RWPE2 (cell line): ENCODE measurements at regions not wholly inside any gene's neighbourhood (a gene's known extent, or its start where the extent isn't known, plus 50 kb on each side); places are given as distances from the start of the nearest gene placed in this dataset.
A peak's percentile ranks its signal among the peaks of the same experiment; 100 is the strongest.

ENCODE experiments used
- ATAC-seq: fragments of 200-7000 bp; cut with Tn5 transposase; 3 replicates; pipeline ENCODE4 v1.9.1; 2021; ENCODE audit warnings: low read depth
- DNase-seq: peaks from one replicate; pipeline ENCODE4 v3.0.0-alpha.2; 2020; ENCODE audit warnings: low spot score
- H3K27ac ChIP-seq: fragments of 450-650 bp; 2 replicates; pipeline ENCODE4 v1.5.1; 2017; ENCODE audit warnings: mild to moderate bottlenecking; ENCODE audit not compliant: poor library complexity, severe bottlenecking
- H3K27me3 ChIP-seq: fragments of 250-450 bp; sonication (Bioruptor Pico); 2 replicates; pipeline ENCODE4 v1.5.1; 2021; ENCODE audit warnings: mild to moderate bottlenecking, moderate library complexity; ENCODE audit not compliant: insufficient read depth, poor library complexity, severe bottlenecking
- H3K36me3 ChIP-seq: fragments of 250-450 bp; sonication (Bioruptor Pico); 2 replicates; pipeline ENCODE4 v1.5.1; 2020; ENCODE audit warnings: low read depth, mild to moderate bottlenecking, moderate library complexity
- H3K4me1 ChIP-seq: fragments of 250-450 bp; sonication (Bioruptor Pico); 2 replicates; pipeline ENCODE4 v1.5.1; 2021; ENCODE audit warnings: mild to moderate bottlenecking, moderate library complexity; ENCODE audit not compliant: insufficient read depth, poor library complexity, severe bottlenecking
- H3K4me3 ChIP-seq: fragments of 250-450 bp; sonication (Bioruptor Pico); 2 replicates; pipeline ENCODE4 v1.5.1; 2021; ENCODE audit warnings: mild to moderate bottlenecking, moderate library complexity; ENCODE audit not compliant: severe bottlenecking
- H3K9me3 ChIP-seq: fragments of 250-450 bp; sonication (Bioruptor Pico); 2 replicates; pipeline ENCODE4 v1.5.1; 2021; ENCODE audit warnings: mild to moderate bottlenecking, moderate library complexity; ENCODE audit not compliant: severe bottlenecking
- TF ChIP-seq, protein P1 (sequence below): fragments of 450-650 bp; IDR thresholded peaks from one replicate; pipeline ENCODE4 v1.5.1; 2017; ENCODE audit warnings: mild to moderate bottlenecking, moderate library complexity; ENCODE audit not compliant: poor library complexity, severe bottlenecking

DNA sequence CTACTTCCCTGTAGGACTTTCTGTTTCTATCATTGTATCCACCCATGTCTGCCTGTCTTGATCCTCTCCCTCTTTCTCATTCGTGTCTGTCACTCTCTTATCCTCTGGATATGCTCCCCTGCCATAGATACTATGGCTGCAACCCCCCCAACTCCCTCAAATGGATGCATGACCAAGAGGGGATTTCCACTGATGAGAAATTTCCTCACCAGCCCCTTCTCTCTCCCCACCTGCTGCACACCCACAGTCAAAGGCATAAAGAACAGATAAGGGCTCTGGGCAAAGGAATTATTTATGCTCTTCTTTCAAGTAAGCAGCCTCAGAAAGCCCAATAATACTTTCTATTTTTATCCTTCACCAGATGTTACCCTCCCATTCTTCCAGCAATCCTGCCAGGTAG, 121.3 kb downstream of the FOXI3 start:
- ATAC-seq: no peak
- Histone ChIP-seq H3K4me1 (peaks cover 4% of the 10 kb centered on the region), H3K9me3 (no peaks in the 10 kb centered on the region), H3K36me3 (no peaks in the 10 kb centered on the region), H3K4me3 (no peak overlapping the region), H3K27me3 (peaks cover 29% of the 10 kb centered on the region), H3K27ac (no peak overlapping the region)
- no peak for DNase-seq
- TF ChIP-seq, protein P1, sequence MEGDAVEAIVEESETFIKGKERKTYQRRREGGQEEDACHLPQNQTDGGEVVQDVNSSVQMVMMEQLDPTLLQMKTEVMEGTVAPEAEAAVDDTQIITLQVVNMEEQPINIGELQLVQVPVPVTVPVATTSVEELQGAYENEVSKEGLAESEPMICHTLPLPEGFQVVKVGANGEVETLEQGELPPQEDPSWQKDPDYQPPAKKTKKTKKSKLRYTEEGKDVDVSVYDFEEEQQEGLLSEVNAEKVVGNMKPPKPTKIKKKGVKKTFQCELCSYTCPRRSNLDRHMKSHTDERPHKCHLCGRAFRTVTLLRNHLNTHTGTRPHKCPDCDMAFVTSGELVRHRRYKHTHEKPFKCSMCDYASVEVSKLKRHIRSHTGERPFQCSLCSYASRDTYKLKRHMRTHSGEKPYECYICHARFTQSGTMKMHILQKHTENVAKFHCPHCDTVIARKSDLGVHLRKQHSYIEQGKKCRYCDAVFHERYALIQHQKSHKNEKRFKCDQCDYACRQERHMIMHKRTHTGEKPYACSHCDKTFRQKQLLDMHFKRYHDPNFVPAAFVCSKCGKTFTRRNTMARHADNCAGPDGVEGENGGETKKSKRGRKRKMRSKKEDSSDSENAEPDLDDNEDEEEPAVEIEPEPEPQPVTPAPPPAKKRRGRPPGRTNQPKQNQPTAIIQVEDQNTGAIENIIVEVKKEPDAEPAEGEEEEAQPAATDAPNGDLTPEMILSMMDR: no peak

DNA sequence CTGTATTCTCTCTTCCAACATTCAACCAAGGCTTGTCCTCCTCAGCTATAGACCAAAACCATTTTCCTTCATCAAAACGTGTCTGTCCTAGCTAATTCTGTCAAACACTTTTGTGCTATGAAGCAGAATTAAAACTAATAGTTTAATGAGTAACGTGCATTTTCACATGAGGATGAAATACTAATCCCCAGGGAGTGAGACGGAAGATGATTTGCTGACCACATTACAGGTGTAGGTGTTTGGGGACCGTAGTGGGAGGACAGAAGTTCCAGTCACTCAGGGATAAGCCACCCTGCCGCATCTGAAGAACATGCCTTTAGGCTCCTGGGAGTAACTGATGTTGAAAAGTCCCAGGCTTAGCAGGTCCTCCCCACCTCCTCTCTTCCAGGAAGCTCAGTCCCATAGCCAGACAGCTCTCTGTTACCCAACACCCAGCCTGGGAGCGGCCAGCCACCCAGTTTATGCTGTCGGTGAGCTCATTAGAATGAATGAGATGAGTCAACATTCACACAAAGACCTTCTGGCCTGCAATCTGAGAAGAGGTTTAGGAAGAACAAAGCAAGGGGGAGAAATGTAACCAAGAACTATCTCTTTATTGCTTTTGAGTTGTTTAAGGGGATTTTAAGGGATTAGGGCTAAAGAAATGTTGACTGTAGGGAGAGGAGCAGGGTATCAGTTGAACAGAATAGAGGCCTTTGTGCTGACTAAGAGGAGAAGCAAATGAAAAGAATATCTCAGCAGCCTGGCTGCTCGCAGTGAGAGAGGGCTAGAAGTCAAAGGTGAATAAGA, 122.5 kb downstream of the FOXI3 start:
- peak; percentile 73 for DNase-seq
- Histone ChIP-seq H3K4me1 (peaks cover 4% of the 10 kb centered on the region), H3K4me3 (no peak overlapping the region), H3K36me3 (no peaks in the 10 kb centered on the region), H3K27me3 (peaks cover 30% of the 10 kb centered on the region), H3K9me3 (no peaks in the 10 kb centered on the region), H3K27ac (no peak overlapping the region)
- peak; percentile 98 for ATAC-seq
- TF ChIP-seq, protein P1: no peak

DNA sequence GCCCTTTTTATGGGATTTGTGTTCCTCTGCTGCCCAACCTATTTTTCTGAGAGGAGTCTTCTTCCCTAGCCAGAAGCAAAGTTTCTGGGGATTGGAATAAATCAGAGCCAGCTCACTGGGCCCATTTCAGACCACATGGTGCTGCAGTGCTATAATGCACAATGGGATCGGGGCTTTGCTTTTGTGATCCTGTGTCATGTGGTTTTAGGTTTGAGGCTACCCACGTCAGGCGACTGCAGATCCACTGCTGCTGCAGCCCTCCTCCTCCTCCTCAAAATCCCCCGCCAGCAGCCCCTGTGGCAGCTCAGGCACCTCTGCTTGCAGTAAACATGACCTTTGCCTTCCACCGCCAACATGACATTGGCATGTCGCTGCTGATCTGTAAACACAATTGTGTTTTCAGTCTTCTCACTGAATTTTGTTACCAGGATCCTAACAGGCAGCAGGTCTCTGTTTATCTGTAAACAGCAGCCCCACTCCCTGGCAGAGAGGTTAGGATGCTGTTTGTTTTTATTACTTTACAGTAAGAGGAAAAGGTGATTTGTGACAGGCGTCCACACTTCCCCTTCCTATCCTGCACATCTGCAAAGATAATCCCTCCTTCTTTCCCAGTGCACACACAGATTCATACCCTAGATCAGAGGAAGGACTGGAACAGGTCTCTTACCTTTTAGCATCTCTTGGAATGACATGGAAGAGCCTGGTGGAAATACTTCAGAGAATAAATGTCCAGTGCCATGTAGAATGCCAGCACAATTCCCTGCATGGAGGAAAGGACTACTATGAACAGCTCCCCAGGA, 130.8 kb downstream of the FOXI3 start:
- Histone ChIP-seq H3K4me3 (no peak overlapping the region), H3K36me3 (no peaks in the 10 kb centered on the region), H3K27ac (no peak overlapping the region), H3K4me1 (no peaks in the 10 kb centered on the region), H3K27me3 (peaks cover 14% of the 10 kb centered on the region), H3K9me3 (no peaks in the 10 kb centered on the region)
- TF ChIP-seq, protein P1: no peak
- ATAC-seq (no peak), DNase-seq (no peak)

DNA sequence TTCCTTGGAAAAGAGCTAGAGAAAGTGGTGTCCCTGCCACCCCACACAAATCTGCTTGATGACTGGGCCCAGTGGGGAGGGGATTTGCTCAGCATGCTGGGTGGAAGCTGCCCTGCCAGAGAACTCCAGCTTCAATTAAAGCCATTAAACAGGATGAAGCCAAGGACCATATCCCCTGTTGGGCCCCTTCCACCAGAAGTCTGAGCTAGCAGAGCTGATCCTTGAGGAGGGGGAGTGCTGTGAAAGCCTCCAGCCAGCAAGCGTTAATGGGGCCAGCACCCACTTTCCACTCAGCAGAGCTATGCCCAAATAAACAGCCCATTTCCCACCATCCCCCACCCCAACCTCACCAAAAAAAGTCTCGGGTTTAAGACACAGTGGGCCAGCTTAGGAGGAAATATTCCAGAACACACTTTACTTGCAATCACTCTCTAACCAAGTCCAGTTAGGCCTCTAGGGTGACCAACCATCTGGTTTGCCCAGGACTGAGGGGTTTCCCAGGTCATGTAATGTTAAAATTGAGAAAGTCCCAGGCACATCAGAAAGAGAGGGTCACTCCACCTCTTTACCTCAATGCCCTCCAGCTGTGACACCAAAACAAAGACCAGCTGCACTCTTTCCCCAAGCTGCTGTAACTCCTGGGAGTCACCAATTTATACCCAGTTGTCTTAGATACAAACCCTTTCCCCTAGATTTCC, 132.3 kb downstream of the FOXI3 start:
- Histone ChIP-seq H3K4me3 (no peak overlapping the region), H3K27ac (no peak overlapping the region), H3K9me3 (no peaks in the 10 kb centered on the region), H3K27me3 (peaks cover 14% of the 10 kb centered on the region), H3K4me1 (no peaks in the 10 kb centered on the region), H3K36me3 (no peaks in the 10 kb centered on the region)
- no peak for ATAC-seq
- no peak for DNase-seq
- TF ChIP-seq, protein P1: no peak
